CD14-positive monocyte (primary cell): ENCODE measurements at regions not wholly inside any gene's neighbourhood (a gene's known extent, or its start where the extent isn't known, plus 50 kb on each side); places are given as distances from the start of the nearest gene placed in this dataset.

Experiments used
- DNase-seq, 3 donors: peaks; one replicate each; pipeline ENCODE4 v3.0.0-alpha.2; 2011 to 2022
- H2AFZ ChIP-seq: 2 replicates; pipeline ENCODE4 v1.6.0; 2012; ENCODE audit warnings: mild to moderate bottlenecking, low read depth, low read length, inconsistent platforms; ENCODE audit not compliant: insufficient read depth, poor library complexity, severe bottlenecking
- H3K27ac ChIP-seq, 2 donors: 1 replicate in 1 of 2; 2 replicates in 1 of 2; pipeline ENCODE4 v1.5.1; 2012 to 2013; ENCODE audit warnings: low read length in 2 of 2, control low read depth in 1 of 2, inconsistent platforms in 1 of 2, low read depth in 1 of 2, mild to moderate bottlenecking in 1 of 2
- H3K27me3 ChIP-seq, 2 donors: one replicate each; pipeline versions ENCODE4 v1.6.0 to v1.6.1; 2011 to 2013; ENCODE audit warnings: low read length in 2 of 2; ENCODE audit not compliant: control insufficient read depth in 2 of 2, insufficient read depth in 2 of 2
- H3K36me3 ChIP-seq, 2 donors: replicated peaks in 1 of 2; 1 replicate in 1 of 2; 2 replicates in 1 of 2; pipeline versions ENCODE4 v1.5.1 to v1.6.1; 2012 to 2013; ENCODE audit warnings: low read length in 2 of 2, control low read depth in 1 of 2, inconsistent platforms in 1 of 2, mild to moderate bottlenecking in 1 of 2; ENCODE audit not compliant: insufficient read depth in 2 of 2, control insufficient read depth in 1 of 2
- H3K4me1 ChIP-seq, 2 donors: 1 replicate in 1 of 2; 2 replicates in 1 of 2; pipeline versions ENCODE4 v1.5.1 to v1.6.1; 2012 to 2013; ENCODE audit warnings: low read length in 2 of 2, control low read depth in 1 of 2, inconsistent platforms in 1 of 2, mild to moderate bottlenecking in 1 of 2, moderate library complexity in 1 of 2; ENCODE audit not compliant: insufficient read depth in 2 of 2, control insufficient read depth in 1 of 2
- H3K4me2 ChIP-seq: replicated peaks from 2 replicates; pipeline ENCODE3; 2012; ENCODE audit warnings: low read length, moderate library complexity, mild to moderate bottlenecking; ENCODE audit not compliant: poor library complexity, severe bottlenecking; ENCODE audit errors: extremely low read depth
- H3K4me3 ChIP-seq, 3 experiments: fragments of 200-600 bp in 1 of 3; sonication (generic) in 1 of 3; replicated peaks in 1 of 3; 1 replicate in 2 of 3; 2 replicates in 1 of 3; pipeline ENCODE4 v1.5.1; 2011 to 2013; ENCODE audit warnings: low read length in 3 of 3, mild to moderate bottlenecking in 3 of 3, control low read depth in 2 of 3, low read depth in 2 of 3, inconsistent platforms in 1 of 3, moderate library complexity in 1 of 3
- H3K79me2 ChIP-seq: 2 replicates; pipeline ENCODE4 v1.6.0; 2012; ENCODE audit warnings: mild to moderate bottlenecking, control low read depth, inconsistent platforms, low read length, moderate library complexity; ENCODE audit not compliant: insufficient read depth
- H3K9ac ChIP-seq: 2 replicates; pipeline ENCODE4 v1.6.0; 2017; ENCODE audit warnings: low read length, mild to moderate bottlenecking; ENCODE audit not compliant: insufficient read depth, poor library complexity, severe bottlenecking
- H3K9me3 ChIP-seq, 2 donors: replicated peaks in 1 of 2; 1 replicate in 1 of 2; 2 replicates in 1 of 2; pipeline versions ENCODE4 v1.5.1 to v1.6.1; 2012 to 2013; ENCODE audit warnings: low read length in 2 of 2, control low read depth in 1 of 2; ENCODE audit not compliant: control insufficient read depth in 1 of 2, insufficient read depth in 1 of 2
- H4K20me1 ChIP-seq: 2 replicates; pipeline ENCODE4 v1.6.0; 2012; ENCODE audit warnings: mild to moderate bottlenecking, low read length, control low read depth, moderate library complexity; ENCODE audit not compliant: insufficient read depth
- H3K27ac Mint-ChIP-seq, 7 donors: one replicate each; pipeline ENCODE4 v1.8.0; 2020; ENCODE audit warnings: mild to moderate bottlenecking in 7 of 7, mixed read lengths in 7 of 7, moderate library complexity in 6 of 7, inconsistent platforms in 2 of 7
- H3K27me3 Mint-ChIP-seq, 3 donors: one replicate each; pipeline ENCODE4 v1.8.0; 2021 to 2022; ENCODE audit warnings: low read depth in 3 of 3, mild to moderate bottlenecking in 3 of 3, mixed read lengths in 3 of 3, moderate library complexity in 3 of 3, inconsistent platforms in 1 of 3
- H3K36me3 Mint-ChIP-seq, 2 donors: one replicate each; pipeline ENCODE4 v1.8.0; 2020; ENCODE audit warnings: mixed read lengths in 2 of 2, inconsistent platforms in 1 of 2, mild to moderate bottlenecking in 1 of 2
- H3K4me1 Mint-ChIP-seq: one replicate; pipeline ENCODE4 v1.8.0; 2020; ENCODE audit warnings: mild to moderate bottlenecking, mixed read lengths
- H3K4me3 Mint-ChIP-seq, 2 donors: one replicate each; pipeline ENCODE4 v1.8.0; 2020; ENCODE audit warnings: mild to moderate bottlenecking in 2 of 2, mixed read lengths in 2 of 2, moderate library complexity in 1 of 2
- H3K9me3 Mint-ChIP-seq, 7 donors: one replicate each; pipeline ENCODE4 v1.8.0; 2020 to 2022; ENCODE audit warnings: mixed read lengths in 7 of 7, mild to moderate bottlenecking in 6 of 7, moderate library complexity in 6 of 7, inconsistent platforms in 2 of 7
- WGBS: methylation state at CpG from one replicate; pipeline ENCODE4 v1.1.5; 2013; ENCODE audit warnings: missing lambda C conversion rate; ENCODE audit not compliant: insufficient coverage; 5-methylcytosine and 5-hydroxymethylcytosine counted together
- intact Hi-C, 2 donors: fragments of 100-400 bp; cut with micrococcal nuclease; formaldehyde crosslinking; loops; one replicate each; pipeline versions ENCODE4 v1.15.0 to v1.15.1; 2023
- TF ChIP-seq, protein P1 (sequence below): fragments of 200-600 bp; IDR thresholded peaks from one replicate; pipeline ENCODE4 v1.8.0; 2022; ENCODE audit warnings: antibody characterized with exemption, mild to moderate bottlenecking

DNA sequence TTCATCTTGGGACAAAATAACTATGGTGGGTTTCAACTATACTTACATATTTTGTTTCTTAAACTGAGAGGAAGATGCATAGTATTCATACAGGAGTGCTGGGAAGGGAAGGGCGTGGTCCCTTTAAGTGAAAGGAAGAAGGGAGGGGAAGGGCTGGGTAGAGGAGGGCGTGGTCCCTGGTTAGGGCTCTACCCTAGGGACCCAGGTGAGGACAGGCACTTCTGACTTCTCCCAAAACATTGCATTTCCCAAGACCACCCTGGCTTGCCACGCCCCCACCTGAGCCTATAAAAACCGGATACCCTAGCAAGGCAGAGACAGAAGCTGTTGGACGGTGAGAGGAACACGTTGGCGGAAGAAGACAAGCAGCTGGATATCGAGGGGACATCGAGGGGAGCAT, 157.6 kb upstream of the PLXNA4 start:
- Histone ChIP-seq H3K27me3 (no peaks in the 10 kb centered on the region), H3K27ac (no peak overlapping the region), H3K4me2 (no peak overlapping the region), H2AFZ (no peak overlapping the region), H3K9ac (no peak overlapping the region), H3K9me3 (no peaks in the 10 kb centered on the region), H4K20me1 (no peaks in the 10 kb centered on the region), H3K36me3 (no peaks in the 10 kb centered on the region), H3K4me1 (no peaks in the 10 kb centered on the region), H3K4me3 (no peak overlapping the region), H3K79me2 (no peaks in the 10 kb centered on the region)
- Mint-ChIP-seq H3K9me3 (no peaks in the 10 kb centered on the region), H3K27ac (no peak overlapping the region), H3K36me3 (no peaks in the 10 kb centered on the region), H3K27me3 (peaks cover 1 to 2% (median 2%) of the 10 kb centered on the region in 3 donors), H3K4me1 (no peaks in the 10 kb centered on the region), H3K4me3 (no peak overlapping the region)
- TF ChIP-seq, protein P1, sequence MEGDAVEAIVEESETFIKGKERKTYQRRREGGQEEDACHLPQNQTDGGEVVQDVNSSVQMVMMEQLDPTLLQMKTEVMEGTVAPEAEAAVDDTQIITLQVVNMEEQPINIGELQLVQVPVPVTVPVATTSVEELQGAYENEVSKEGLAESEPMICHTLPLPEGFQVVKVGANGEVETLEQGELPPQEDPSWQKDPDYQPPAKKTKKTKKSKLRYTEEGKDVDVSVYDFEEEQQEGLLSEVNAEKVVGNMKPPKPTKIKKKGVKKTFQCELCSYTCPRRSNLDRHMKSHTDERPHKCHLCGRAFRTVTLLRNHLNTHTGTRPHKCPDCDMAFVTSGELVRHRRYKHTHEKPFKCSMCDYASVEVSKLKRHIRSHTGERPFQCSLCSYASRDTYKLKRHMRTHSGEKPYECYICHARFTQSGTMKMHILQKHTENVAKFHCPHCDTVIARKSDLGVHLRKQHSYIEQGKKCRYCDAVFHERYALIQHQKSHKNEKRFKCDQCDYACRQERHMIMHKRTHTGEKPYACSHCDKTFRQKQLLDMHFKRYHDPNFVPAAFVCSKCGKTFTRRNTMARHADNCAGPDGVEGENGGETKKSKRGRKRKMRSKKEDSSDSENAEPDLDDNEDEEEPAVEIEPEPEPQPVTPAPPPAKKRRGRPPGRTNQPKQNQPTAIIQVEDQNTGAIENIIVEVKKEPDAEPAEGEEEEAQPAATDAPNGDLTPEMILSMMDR: no peak
- 91% methylated on average over 6 of the region's 9 CpGs for WGBS
- DNase-seq: no peak
- intact Hi-C loops: no loop called here

DNA sequence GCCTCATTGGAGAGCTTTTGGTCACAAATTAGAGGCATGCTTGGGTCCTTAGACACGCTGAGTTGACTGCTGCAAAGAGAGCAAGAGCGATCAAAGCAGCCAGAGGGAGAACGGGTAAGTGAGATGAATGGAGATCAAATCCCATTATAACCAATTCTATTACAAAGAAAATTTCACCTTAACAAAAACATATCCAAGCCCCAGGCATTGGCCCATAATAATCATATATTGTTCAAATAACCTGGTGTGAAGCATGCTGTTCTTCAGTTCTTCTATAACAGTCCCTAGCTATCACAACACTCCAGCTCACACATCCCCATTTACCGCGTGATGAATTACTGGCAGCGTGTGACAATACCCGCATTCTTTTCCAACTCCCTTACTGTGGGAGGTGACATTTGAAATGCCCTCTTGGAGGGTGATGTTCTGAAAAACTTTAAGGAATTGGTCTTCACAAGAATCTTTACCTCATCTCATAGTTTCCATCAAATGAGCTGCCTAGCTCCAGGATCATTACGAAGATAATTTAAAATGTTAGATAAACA, 156.1 kb upstream of the PLXNA4 start:
- no peaks in the 10 kb centered on the region for H3K79me2 ChIP-seq
- no peak overlapping the region for H3K4me3 Mint-ChIP-seq
- DNase-seq: no peak
- H3K4me2 ChIP-seq: no peak overlapping the region
- peaks cover 2 to 6% (median 3%) of the 10 kb centered on the region in 3 donors for H3K27me3 Mint-ChIP-seq
- no peak overlapping the region for H3K27ac Mint-ChIP-seq
- peaks cover 0 to 2% (median 0%) of the 10 kb centered on the region in 7 donors for H3K9me3 Mint-ChIP-seq
- no peaks in the 10 kb centered on the region for H3K4me1 Mint-ChIP-seq
- TF ChIP-seq, protein P1: no peak
- no peak overlapping the region for H3K9ac ChIP-seq
- no peaks in the 10 kb centered on the region for H3K4me1 ChIP-seq
- no peak overlapping the region for H3K27ac ChIP-seq
- H3K27me3 ChIP-seq: no peaks in the 10 kb centered on the region
- no peak overlapping the region for H2AFZ ChIP-seq
- H3K4me3 ChIP-seq: no peak overlapping the region
- H3K36me3 Mint-ChIP-seq: no peaks in the 10 kb centered on the region
- intact Hi-C loops: no loop called here
- H3K9me3 ChIP-seq: no peaks in the 10 kb centered on the region
- WGBS: no CpG with 5 or more reads among the region's 8 CpGs
- H3K36me3 ChIP-seq: no peaks in the 10 kb centered on the region
- H4K20me1 ChIP-seq: no peaks in the 10 kb centered on the region
